ENCODE measurements at regions not wholly inside any gene's neighbourhood (a gene's known extent, or its start where the extent isn't known, plus 50 kb on each side); places are given as distances from the start of the nearest gene placed in this dataset.

GRCh38 chr4:160350944-160351343, 1248.1 kb downstream of the RAPGEF2 start:
- TF ChIP-seq CTCF (IDR thresholded peaks at IDR 0.05; ENCODE audit: insufficient read depth, low read depth, low read length) (no peak), EZH2 (IDR thresholded peaks at IDR 0.05; ENCODE audit: insufficient read depth, low read length) (no peak)
